SKM-1 (cell line): ENCODE measurements at regions not wholly inside any gene's neighbourhood (a gene's known extent, or its start where the extent isn't known, plus 50 kb on each side); places are given as distances from the start of the nearest gene placed in this dataset.
"Not testable (repeated sequence)": the region's sequence is repeated elsewhere in the genome, so short reads cannot be mapped to it uniquely, and the experiment has no call there.

Experiments used
- DNase-seq: peaks from one replicate; lab custom pipeline; 2025; ENCODE audit not compliant: unreplicated experiment; lab: John Stamatoyannopoulos, UW

DNA sequence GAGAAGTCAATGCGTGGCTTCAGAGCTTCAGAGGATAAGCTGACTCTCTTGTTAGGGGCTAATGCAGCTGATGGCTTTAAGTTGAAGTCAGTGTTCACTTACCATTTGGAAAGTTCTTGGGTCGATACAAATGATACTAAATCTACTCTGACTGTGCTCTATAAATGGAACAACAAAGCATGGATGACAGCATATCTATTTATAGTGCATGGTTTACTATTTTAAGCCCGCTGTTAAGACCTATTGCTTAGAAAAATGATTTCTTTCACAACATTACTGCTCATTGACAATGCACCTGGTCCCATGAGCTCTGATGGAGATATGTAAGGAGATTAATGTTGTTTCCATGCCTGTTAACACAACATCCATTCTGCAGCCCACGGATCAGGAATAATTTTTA lies 435.7 kb downstream of the MAT2B start:
- DNase-seq: no peak

- DNase-seq: no peak
These were observed 438.1 kb downstream of the MAT2B start for GRCh38 chr5:163943546-163943945.

- no peak for DNase-seq
These were observed 439.3 kb downstream of the MAT2B start for GRCh38 chr5:163944738-163945137.

DNA sequence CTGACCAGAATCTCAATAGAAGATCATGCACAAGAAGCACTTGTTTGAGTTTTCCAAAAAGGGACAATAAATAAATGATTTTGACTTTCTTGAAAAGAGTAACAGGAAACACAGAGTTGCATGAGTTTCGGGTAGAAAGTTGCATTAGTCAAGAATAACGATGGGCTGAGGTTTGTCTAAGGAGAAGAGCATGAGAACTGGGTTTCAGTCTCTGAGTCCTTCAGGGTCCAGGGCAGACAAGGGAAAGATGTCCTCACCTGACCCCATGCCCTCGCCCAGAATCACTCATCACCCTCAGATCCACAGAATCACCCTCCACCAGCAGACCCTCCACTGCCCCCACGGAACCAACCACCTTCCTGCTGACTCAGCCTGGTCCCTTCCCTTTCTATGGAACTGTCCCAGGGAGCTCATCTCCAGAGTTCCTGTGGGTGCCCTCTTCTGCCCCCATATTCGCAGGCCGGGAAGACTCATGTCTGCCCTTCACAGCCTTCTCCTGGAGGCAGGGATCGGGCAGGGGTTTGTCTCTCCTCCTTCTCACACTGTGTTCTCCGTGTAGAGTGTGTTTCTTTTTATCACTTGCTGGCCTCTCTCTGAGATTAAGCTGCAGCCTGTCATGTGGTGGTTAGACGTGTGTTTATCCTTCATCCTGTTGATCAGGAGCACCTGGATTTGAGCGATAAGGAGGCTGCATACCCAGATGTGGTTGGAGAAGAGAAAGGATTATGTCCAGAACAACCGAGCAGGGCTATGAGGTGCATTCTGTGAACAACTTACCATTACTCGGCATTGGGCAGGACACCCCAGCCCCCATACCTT lies 442.6 kb downstream of the MAT2B start:
- no peak for DNase-seq

DNA sequence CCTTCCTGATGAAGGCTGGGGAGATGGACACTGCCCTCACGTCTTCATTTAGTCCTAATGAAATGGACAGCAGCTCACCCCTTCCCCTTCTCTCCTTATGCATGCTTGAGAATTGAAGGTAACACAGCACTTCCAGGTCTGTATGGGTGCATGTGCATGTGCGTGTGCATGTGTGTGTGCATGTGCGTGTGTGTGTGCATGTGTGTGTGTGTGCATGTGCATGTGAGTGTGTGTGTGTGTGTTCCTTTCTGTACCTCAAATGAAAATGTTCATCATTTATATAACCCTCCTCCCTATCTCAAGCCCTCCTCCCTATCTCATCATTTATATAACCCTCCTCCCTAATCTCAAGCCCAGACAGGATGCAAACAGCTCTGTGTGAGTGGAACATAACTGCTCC lies 444.8 kb downstream of the MAT2B start:
- DNase-seq: no peak

- DNase-seq: no peak
These were observed 445.6 kb downstream of the MAT2B start for GRCh38 chr5:163951069-163951468.

- DNase-seq: no peak
These were observed 448.5 kb downstream of the MAT2B start for GRCh38 chr5:163953901-163954300.

DNA sequence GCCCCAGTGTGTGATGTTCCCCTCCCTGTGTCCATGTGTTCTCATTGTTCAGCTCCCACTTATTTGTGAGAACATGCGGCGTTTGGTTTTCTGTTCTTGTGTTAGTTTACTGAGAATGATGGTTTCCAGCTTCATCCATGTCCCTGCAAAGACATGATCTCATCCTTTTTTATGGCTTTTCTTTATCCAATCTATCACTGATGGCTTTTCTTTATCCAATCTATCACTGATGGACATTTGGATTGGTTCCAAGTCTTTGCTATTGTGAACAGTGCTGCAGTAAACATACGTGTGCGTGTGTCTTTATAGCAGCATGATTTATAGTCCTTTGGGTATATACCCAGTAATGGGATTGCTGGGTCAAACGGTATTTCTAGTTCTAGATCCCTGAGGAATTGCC lies 455.8 kb downstream of the MAT2B start:
- not testable (repeated sequence) for DNase-seq

- DNase-seq: peak; percentile 86
These were observed 458.5 kb downstream of the MAT2B start for GRCh38 chr5:163963881-163964280.

- no peak for DNase-seq
These were observed 459.3 kb downstream of the MAT2B start for GRCh38 chr5:163964671-163965070.

GRCh38 chr5:163967268-163967667 lies 461.8 kb downstream of the MAT2B start:
- no peak for DNase-seq

DNA sequence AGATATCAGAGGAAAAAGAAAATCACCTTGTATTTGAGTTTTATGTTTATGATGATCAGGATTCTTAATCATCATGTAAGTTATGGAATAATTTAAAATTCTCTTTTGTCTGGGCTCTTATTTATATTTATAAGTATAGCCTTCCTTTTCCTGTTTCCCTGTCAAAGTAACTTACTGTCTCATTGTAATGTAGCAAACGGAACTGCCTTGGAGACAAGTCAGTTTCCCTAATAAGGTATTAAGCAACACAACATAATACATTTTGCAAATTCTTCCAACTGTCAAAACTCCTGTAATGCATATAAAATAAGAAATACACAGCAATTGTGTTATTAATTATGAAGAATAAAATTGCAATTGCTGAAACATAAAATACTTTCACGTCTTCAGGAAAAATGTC lies 463.2 kb downstream of the MAT2B start:
- no peak for DNase-seq

DNA sequence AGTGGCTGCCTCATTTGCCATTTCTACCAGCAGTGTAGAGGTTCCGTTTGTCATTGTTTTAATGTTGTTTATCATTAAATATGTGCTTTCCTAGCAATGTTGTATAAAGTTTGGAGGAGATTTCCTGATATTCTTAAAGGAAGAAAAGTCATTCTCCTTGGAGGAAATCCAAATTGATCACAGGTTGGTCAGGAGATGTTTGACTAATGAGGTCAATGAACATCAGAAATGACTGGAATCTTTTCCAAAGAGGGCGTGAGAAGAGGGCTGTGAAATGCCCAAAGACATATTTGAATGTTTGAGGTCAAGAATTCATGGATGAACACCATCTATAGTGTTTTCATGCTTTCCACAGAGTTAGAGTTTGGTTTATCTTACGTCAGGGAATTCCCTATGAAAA lies 471.3 kb downstream of the MAT2B start:
- no peak for DNase-seq

DNA sequence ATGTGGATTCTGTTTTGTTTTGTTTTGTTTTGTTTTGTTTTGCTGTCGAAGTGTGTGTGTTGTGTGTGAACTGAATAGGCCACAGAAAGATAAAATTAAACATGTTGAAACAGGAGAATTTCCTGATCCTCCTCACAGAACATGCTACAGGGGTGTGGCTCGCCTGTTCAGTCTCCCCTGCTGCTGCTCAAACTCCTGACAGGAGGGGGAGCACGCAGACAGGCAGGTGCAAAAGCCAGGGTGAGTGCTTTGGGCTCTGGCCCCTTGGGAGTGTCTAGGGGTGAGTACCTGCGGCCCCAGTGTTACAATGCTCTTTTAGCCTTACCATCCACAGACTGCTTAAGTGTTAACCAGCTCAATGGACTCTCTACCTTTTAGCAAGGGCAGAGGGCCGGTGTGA lies 473.5 kb downstream of the MAT2B start:
- no peak for DNase-seq

GRCh38 chr5:163988566-163988965 lies 483.1 kb downstream of the MAT2B start:
- no peak for DNase-seq

- no peak for DNase-seq
These were observed 487.7 kb downstream of the MAT2B start for GRCh38 chr5:163993126-163993525.

DNA sequence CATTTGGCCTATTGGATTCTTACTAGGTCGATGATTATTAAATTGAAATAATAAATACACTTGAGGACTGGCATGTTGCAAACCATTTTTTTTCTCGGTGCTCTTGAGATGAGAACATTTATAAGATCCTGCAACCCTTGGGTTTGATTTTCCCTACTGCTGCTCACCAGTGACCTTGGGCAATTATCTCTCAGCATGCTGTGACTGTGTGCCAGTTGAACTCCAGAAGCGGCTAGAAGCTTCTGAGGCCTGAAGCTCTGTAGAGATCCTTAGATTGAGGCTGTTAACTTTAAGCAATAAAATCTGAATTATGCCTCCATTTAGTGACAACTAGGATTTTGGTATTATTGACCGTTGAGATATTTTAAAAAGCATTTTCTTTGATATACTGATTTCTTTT lies 489.8 kb downstream of the MAT2B start:
- no peak for DNase-seq

DNA sequence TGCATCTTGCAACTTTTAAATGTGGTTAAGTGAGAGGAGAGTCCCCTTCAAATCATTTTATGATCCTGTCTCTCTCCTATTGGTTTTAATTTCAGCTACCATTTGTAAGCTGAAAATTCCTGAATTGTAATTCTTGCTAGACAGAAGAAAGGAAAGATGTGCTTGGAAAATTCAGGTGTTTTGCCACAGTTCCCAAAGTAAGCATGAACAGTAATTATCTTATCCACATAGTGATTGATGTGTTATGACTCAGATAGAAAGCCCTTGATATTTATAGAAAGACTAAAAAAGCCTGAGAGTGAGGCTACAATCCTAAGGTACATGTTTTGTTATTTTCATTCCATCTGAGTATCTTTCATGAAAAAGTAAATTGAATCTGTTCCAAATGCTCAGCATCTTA lies 492.5 kb downstream of the MAT2B start:
- DNase-seq: no peak

DNA sequence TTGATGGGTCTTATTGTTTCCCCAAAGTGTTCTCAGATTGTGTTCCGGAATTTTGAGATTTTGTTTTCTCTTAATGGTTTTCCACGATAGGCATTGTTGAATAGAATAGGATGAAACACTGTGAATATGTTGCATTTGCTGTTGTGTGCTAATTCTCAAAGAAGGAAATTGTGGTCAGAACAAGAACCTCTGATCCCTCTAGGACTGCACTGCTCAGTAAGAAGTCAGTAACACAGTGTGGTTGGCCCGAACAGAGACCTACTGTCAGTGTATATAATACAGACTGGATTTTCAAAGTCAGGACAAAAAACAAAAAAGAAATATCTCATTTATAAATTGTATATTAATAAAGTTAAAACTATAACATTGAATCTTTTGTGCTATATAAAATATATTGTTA lies 494.8 kb downstream of the MAT2B start:
- no peak for DNase-seq

GRCh38 chr5:164000819-164001218 lies 495.4 kb downstream of the MAT2B start:
- DNase-seq: no peak

DNA sequence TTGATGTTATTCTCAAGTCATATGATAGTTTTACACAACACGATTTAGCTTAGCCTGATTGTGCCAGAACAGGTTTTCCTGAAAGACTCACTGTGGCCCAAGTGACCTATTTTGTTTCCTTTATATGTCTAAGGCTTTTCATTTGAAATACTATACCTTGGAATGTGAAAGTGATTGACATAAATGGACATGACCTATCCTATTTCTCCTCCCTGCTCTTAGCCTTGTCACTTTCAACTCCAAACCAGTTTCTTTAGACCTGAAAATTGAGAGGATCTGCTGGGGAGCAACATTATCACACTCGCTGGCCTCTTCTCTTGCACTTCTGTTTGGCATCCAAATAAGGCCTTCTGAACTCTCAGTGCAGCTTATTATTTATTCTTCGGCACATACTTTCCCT lies 496.8 kb downstream of the MAT2B start:
- DNase-seq: no peak

DNA sequence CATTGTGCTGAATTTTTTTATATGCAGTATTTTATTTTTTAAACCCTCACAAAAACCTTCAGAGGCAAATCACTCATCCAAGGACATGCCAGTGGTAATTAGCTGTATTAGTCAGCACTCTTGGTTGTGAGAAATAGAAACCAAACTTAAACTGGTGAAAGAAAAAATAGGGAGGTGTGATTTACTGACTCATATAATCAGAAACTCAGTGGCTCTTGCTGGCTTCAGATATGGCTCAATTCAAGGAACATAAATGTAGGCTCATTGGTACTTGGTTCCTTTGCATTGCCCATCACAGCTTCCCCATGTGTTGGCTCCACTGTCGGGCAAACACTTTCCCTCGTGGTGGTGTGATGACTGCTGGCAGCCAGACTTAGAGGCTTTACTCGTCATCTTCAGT lies 497.2 kb downstream of the MAT2B start:
- DNase-seq: no peak

- no peak for DNase-seq
These were observed 499.7 kb downstream of the MAT2B start for GRCh38 chr5:164005071-164005470.
